ENCODE measurements at regions not wholly inside any gene's neighbourhood (a gene's known extent, or its start where the extent isn't known, plus 50 kb on each side); places are given as distances from the start of the nearest gene placed in this dataset.

- H3K4me3 ChIP-seq, result no peak overlapping the region
- H2AFZ ChIP-seq (ENCODE audit: control insufficient read depth, low read depth, low read length), result no peak overlapping the region
- H4K20me1 ChIP-seq (ENCODE audit: control insufficient read depth, insufficient read depth), result no peaks in the 10 kb centered on the region
- peaks cover 17% of the 10 kb centered on the region for H3K4me1 ChIP-seq (ENCODE audit: control insufficient read depth, insufficient read depth, low read length)
- no peak overlapping the region for H3K4me2 ChIP-seq (ENCODE audit: control insufficient read depth, insufficient read depth)
- ChIA-PET SMC1A (ENCODE audit: uncharacterized antibody, unreplicated experiment) (interaction anchor here (0.9 to 2.4 kb wide), 7 partner anchors 9 to 73 kb away, joined by 3 to 10 read pairs (median 5); no protein-coding TSS in a partner anchor), CTCF (interaction anchor here (1.1 to 1.5 kb wide), 3 partner anchors 8 to 39 kb away, joined by 3 to 4 read pairs (median 3); no protein-coding TSS in a partner anchor), RAD21 (ENCODE audit: unreplicated experiment) (interaction anchor here (0.9 kb wide), 1 partner anchor 13 kb away, joined by 3 read pairs; no protein-coding TSS in a partner anchor), POLR2A (no interaction called here)
- in situ Hi-C loops (cut with MboI) (no loop called here), intact Hi-C loops (cut with micrococcal nuclease; ENCODE audit: unreplicated experiment) (no loop called here)
- no peaks in the 10 kb centered on the region for H3K9me3 ChIP-seq (replicated peaks; ENCODE audit: control insufficient read depth, insufficient read depth, low read length)
- BruUV-seq (replicated peaks), result no TSS peak
- H3K27me3 ChIP-seq (replicated peaks in 1 of 2; ENCODE audit: control insufficient read depth in 2 of 2, insufficient read depth in 2 of 2, low read length in 1 of 2), result no peaks in the 10 kb centered on the region
- 97% methylated on average over 4 of the region's 4 CpGs for WGBS (ENCODE audit: insufficient coverage, insufficient replicate concordance, low lambda C conversion rate, missing lambda C conversion rate)
- H3K36me3 ChIP-seq (ENCODE audit: control insufficient read depth in 2 of 2, insufficient read depth in 2 of 2, low read length in 1 of 2), result no peaks in the 10 kb centered on the region
- no peak overlapping the region for H3K9ac ChIP-seq (ENCODE audit: control insufficient read depth, insufficient read depth, low read length)
- FAIRE-seq (no peak), DNase-seq (ENCODE audit: low read depth, low spot score) (no peak), ATAC-seq (no peak)
- no peak overlapping the region for H3K27ac ChIP-seq (ENCODE audit: control insufficient read depth, insufficient read depth)
- no peaks in the 10 kb centered on the region for H3K79me2 ChIP-seq (ENCODE audit: control insufficient read depth, insufficient read depth, low read length)
- TF ChIP-seq PRDM15 (CRISPR knock-in tag; IDR thresholded peaks at IDR 0.05) (no peak), EP300 (IDR thresholded peaks at IDR 0.05; ENCODE audit: borderline replicate concordance in 1 of 2, control insufficient read depth in 1 of 2, low read depth in 2 of 2, low read length in 2 of 2) (no peak), USF1 (IDR thresholded peaks at IDR 0.05; ENCODE audit: borderline replicate concordance, extremely low read length, insufficient read depth, low read depth, low read length) (no peak), RELB (IDR thresholded peaks at IDR 0.05; ENCODE audit: low read depth) (no peak), NKRF (conservative IDR thresholded peaks at IDR 0.05) (no peak), MTA3 (IDR thresholded peaks at IDR 0.05; ENCODE audit: borderline replicate concordance, low read length) (no peak), ZBTB40 (IDR thresholded peaks at IDR 0.05; ENCODE audit: borderline replicate concordance) (no peak), NFIC (IDR thresholded peaks at IDR 0.05; ENCODE audit: low read depth, low read length) (no peak), BMI1 (IDR thresholded peaks at IDR 0.05; ENCODE audit: borderline replicate concordance) (no peak), SIN3A (IDR thresholded peaks at IDR 0.05; ENCODE audit: low read depth, low read length) (no peak), RUNX3 (IDR thresholded peaks at IDR 0.05; ENCODE audit: low read length) (no peak)
Observed at GRCh38 chr3:23666818-23667217, 138.9 kb upstream of the UBE2E1 start.
